DOHH2 (cell line): ENCODE measurements at regions not wholly inside any gene's neighbourhood (a gene's known extent, or its start where the extent isn't known, plus 50 kb on each side); places are given as distances from the start of the nearest gene placed in this dataset.

ENCODE experiments used
- CTCF ChIP-seq: fragments of 200-600 bp; sonication (generic); IDR thresholded peaks from one replicate; pipeline ENCODE4 v1.5.1; 2014; ENCODE audit warnings: antibody characterized with exemption, mild to moderate bottlenecking, low read depth, low read length; ENCODE audit not compliant: poor library complexity, severe bottlenecking
- EZH2phosphoT487 ChIP-seq: fragments of 200-600 bp; sonication (generic); IDR thresholded peaks from 2 replicates; pipeline ENCODE4 v1.6.1; 2017; ENCODE audit warnings: borderline replicate concordance, mild to moderate bottlenecking, antibody characterized with exemption, low read length, moderate library complexity, mixed read lengths

DNA sequence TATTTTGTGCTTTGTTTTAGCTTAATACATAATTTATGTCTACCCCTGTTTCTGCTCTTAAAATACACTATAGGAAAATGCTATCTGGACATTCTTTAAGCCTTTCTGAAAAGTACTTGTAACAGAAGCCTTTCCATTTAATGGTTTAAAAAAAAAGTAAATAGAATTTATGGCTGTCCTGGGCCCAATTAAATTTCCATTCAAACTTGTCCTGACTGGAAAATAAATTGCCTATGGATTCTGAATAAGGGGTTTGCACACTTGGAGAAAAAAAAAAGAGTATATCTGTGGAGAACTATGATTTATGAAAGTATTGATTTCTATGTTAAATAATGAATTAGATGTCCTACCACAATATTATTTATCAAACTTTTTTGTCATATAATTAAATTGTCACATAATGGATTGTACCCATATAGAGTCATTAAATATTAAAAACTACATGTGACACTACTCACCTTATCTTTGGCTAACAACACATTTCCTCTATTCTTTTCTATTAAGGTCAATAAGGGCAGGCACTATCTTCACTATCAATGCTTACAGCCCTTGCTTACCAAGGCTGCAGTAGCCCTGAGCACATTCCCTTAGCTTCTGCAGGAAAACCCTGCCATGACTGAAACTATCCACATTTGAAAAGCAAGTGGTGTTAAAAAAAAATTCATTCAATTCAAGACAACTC is 396.1 kb upstream of the ROBO2 start:
- TF ChIP-seq CTCF, result no peak
- TF ChIP-seq EZH2phosphoT487, result no peak
